Activated CD4-positive, alpha-beta memory T cell treated with anti-CD3 and anti-CD28 coated beads for 36 hours (primary cell): ENCODE measurements at regions not wholly inside any gene's neighbourhood (a gene's known extent, or its start where the extent isn't known, plus 50 kb on each side); places are given as distances from the start of the nearest gene placed in this dataset.

Experiments used
- CTCF ChIA-PET: fragments of 350-600 bp; sonication (Branson Sonifier 250); formaldehyde crosslinking; loops from one replicate; lab custom pipeline; 2021; ENCODE audit warnings: antibody characterized with exemption, inconsistent platforms; lab: Charles Lee
- POLR2A ChIA-PET: fragments of 350-600 bp; sonication (Branson Sonifier 250); formaldehyde crosslinking; loops from one replicate; lab custom pipeline; 2021; ENCODE audit warnings: antibody characterized with exemption; lab: Charles Lee
- DNase-seq: peaks from one replicate; pipeline ENCODE4 v3.0.0-alpha.2; 2020
- H3K27ac Mint-ChIP-seq: one replicate; pipeline ENCODE4 v1.8.0; 2021; ENCODE audit warnings: mixed read lengths
- H3K27me3 Mint-ChIP-seq: one replicate; pipeline ENCODE4 v1.8.0; 2021; ENCODE audit warnings: mixed read lengths
- H3K36me3 Mint-ChIP-seq: one replicate; pipeline ENCODE4 v1.8.0; 2021; ENCODE audit warnings: mixed read lengths
- H3K4me1 Mint-ChIP-seq: one replicate; pipeline ENCODE4 v1.8.0; 2021; ENCODE audit warnings: low read depth, mixed read lengths
- H3K4me3 Mint-ChIP-seq: one replicate; pipeline ENCODE4 v1.8.0; 2021; ENCODE audit warnings: mild to moderate bottlenecking, mixed read lengths
- H3K9me3 Mint-ChIP-seq: one replicate; pipeline ENCODE4 v1.8.0; 2021; ENCODE audit warnings: mixed read lengths
- intact Hi-C: fragments of 100-400 bp; cut with micrococcal nuclease; formaldehyde crosslinking; loops from one replicate; pipeline ENCODE4 v1.15.1; 2023

- ChIA-PET POLR2A (no interaction called here), CTCF (no interaction called here)
- Mint-ChIP-seq H3K9me3 (no peaks in the 10 kb centered on the region), H3K4me3 (no peak overlapping the region), H3K27me3 (no peaks in the 10 kb centered on the region), H3K4me1 (no peaks in the 10 kb centered on the region), H3K36me3 (no peaks in the 10 kb centered on the region), H3K27ac (no peak overlapping the region)
- no peak for DNase-seq
- intact Hi-C loops: no loop called here
Observed at GRCh38 chr10:64617085-64617484, 1095.9 kb downstream of the REEP3 start.

GRCh38 chr10:64619102-64619501 lies 1097.9 kb downstream of the REEP3 start:
- CTCF ChIA-PET: no interaction called here
- H3K4me1 Mint-ChIP-seq: no peaks in the 10 kb centered on the region
- H3K27me3 Mint-ChIP-seq: no peaks in the 10 kb centered on the region
- DNase-seq: no peak
- H3K27ac Mint-ChIP-seq: no peak overlapping the region
- POLR2A ChIA-PET: no interaction called here
- no peaks in the 10 kb centered on the region for H3K36me3 Mint-ChIP-seq
- no peaks in the 10 kb centered on the region for H3K9me3 Mint-ChIP-seq
- no peak overlapping the region for H3K4me3 Mint-ChIP-seq
- intact Hi-C loops: no loop called here

GRCh38 chr10:64626924-64627323 lies 1105.7 kb downstream of the REEP3 start:
- ChIA-PET CTCF (no interaction called here), POLR2A (no interaction called here)
- no peaks in the 10 kb centered on the region for H3K27me3 Mint-ChIP-seq
- DNase-seq: no peak
- no peaks in the 10 kb centered on the region for H3K4me1 Mint-ChIP-seq
- no peak overlapping the region for H3K27ac Mint-ChIP-seq
- peaks cover 10% of the 10 kb centered on the region for H3K9me3 Mint-ChIP-seq
- H3K4me3 Mint-ChIP-seq: no peak overlapping the region
- no peaks in the 10 kb centered on the region for H3K36me3 Mint-ChIP-seq
- intact Hi-C loops: no loop called here

- no peaks in the 10 kb centered on the region for H3K36me3 Mint-ChIP-seq
- no peak for DNase-seq
- peaks cover 9% of the 10 kb centered on the region for H3K9me3 Mint-ChIP-seq
- ChIA-PET CTCF (no interaction called here), POLR2A (no interaction called here)
- no peaks in the 10 kb centered on the region for H3K4me1 Mint-ChIP-seq
- H3K27ac Mint-ChIP-seq: no peak overlapping the region
- H3K27me3 Mint-ChIP-seq: no peaks in the 10 kb centered on the region
- intact Hi-C loops: no loop called here
- no peak overlapping the region for H3K4me3 Mint-ChIP-seq
Observed at GRCh38 chr10:64630534-64630933, 1109.3 kb downstream of the REEP3 start.

- ChIA-PET POLR2A (no interaction called here), CTCF (no interaction called here)
- H3K9me3 Mint-ChIP-seq: no peaks in the 10 kb centered on the region
- H3K4me1 Mint-ChIP-seq: no peaks in the 10 kb centered on the region
- no peaks in the 10 kb centered on the region for H3K27me3 Mint-ChIP-seq
- intact Hi-C loops: no loop called here
- H3K36me3 Mint-ChIP-seq: no peaks in the 10 kb centered on the region
- no peak overlapping the region for H3K4me3 Mint-ChIP-seq
- DNase-seq: no peak
- no peak overlapping the region for H3K27ac Mint-ChIP-seq
Observed at GRCh38 chr10:64635906-64636305, 1114.7 kb downstream of the REEP3 start.

GRCh38 chr10:64636461-64636860 lies 1115.3 kb downstream of the REEP3 start:
- no peaks in the 10 kb centered on the region for H3K4me1 Mint-ChIP-seq
- no peak overlapping the region for H3K27ac Mint-ChIP-seq
- peaks cover 2% of the 10 kb centered on the region for H3K9me3 Mint-ChIP-seq
- POLR2A ChIA-PET: no interaction called here
- no peaks in the 10 kb centered on the region for H3K27me3 Mint-ChIP-seq
- DNase-seq: no peak
- H3K4me3 Mint-ChIP-seq: no peak overlapping the region
- intact Hi-C loops: no loop called here
- CTCF ChIA-PET: no interaction called here
- no peaks in the 10 kb centered on the region for H3K36me3 Mint-ChIP-seq

- CTCF ChIA-PET: no interaction called here
- intact Hi-C loops: no loop called here
- peaks cover 7% of the 10 kb centered on the region for H3K9me3 Mint-ChIP-seq
Observed at GRCh38 chr10:64637939-64638338, 1116.7 kb downstream of the REEP3 start.

GRCh38 chr10:64648915-64649314 lies 1127.7 kb downstream of the REEP3 start:
- no peaks in the 10 kb centered on the region for H3K36me3 Mint-ChIP-seq
- peaks cover 17% of the 10 kb centered on the region for H3K9me3 Mint-ChIP-seq
- no peak overlapping the region for H3K4me3 Mint-ChIP-seq
- POLR2A ChIA-PET: no interaction called here
- intact Hi-C loops: no loop called here
- H3K27me3 Mint-ChIP-seq: no peaks in the 10 kb centered on the region
- H3K4me1 Mint-ChIP-seq: no peaks in the 10 kb centered on the region
- CTCF ChIA-PET: no interaction called here
- no peak for DNase-seq
- no peak overlapping the region for H3K27ac Mint-ChIP-seq

More at GRCh38 chr10:64637939-64638338, 1116.7 kb downstream of the REEP3 start:
- Mint-ChIP-seq H3K4me3 (no peak overlapping the region), H3K4me1 (no peaks in the 10 kb centered on the region), H3K27ac (no peak overlapping the region), H3K27me3 (no peaks in the 10 kb centered on the region), H3K36me3 (no peaks in the 10 kb centered on the region)
- POLR2A ChIA-PET: no interaction called here
- DNase-seq: no peak

- Mint-ChIP-seq H3K27me3 (no peaks in the 10 kb centered on the region), H3K9me3 (peaks cover 6% of the 10 kb centered on the region), H3K36me3 (no peaks in the 10 kb centered on the region), H3K4me3 (no peak overlapping the region), H3K27ac (no peak overlapping the region), H3K4me1 (no peaks in the 10 kb centered on the region)
- intact Hi-C loops: no loop called here
- CTCF ChIA-PET: no interaction called here
- POLR2A ChIA-PET: no interaction called here
- DNase-seq: no peak
Observed at GRCh38 chr10:64658528-64658927, 1137.3 kb downstream of the REEP3 start.

- CTCF ChIA-PET: no interaction called here
Observed at GRCh38 chr10:64659311-64659710, 1138.1 kb downstream of the REEP3 start.

GRCh38 chr10:64682043-64682442 lies 1160.8 kb downstream of the REEP3 start:
- POLR2A ChIA-PET: no interaction called here
- no peaks in the 10 kb centered on the region for H3K36me3 Mint-ChIP-seq

More at GRCh38 chr10:64659311-64659710, 1138.1 kb downstream of the REEP3 start:
- Mint-ChIP-seq H3K36me3 (no peaks in the 10 kb centered on the region), H3K9me3 (peaks cover 8% of the 10 kb centered on the region), H3K4me3 (no peak overlapping the region), H3K27me3 (no peaks in the 10 kb centered on the region), H3K4me1 (no peaks in the 10 kb centered on the region), H3K27ac (no peak overlapping the region)
- DNase-seq: no peak
- POLR2A ChIA-PET: no interaction called here
- intact Hi-C loops: no loop called here

GRCh38 chr10:64690194-64690593 lies 1169.0 kb downstream of the REEP3 start:
- ChIA-PET POLR2A (no interaction called here), CTCF (no interaction called here)
- no peak for DNase-seq
- H3K9me3 Mint-ChIP-seq: no peaks in the 10 kb centered on the region
- H3K4me1 Mint-ChIP-seq: no peaks in the 10 kb centered on the region
- no peak overlapping the region for H3K4me3 Mint-ChIP-seq
- H3K27me3 Mint-ChIP-seq: no peaks in the 10 kb centered on the region
- intact Hi-C loops: no loop called here
- H3K27ac Mint-ChIP-seq: no peak overlapping the region
- H3K36me3 Mint-ChIP-seq: no peaks in the 10 kb centered on the region

More at GRCh38 chr10:64682043-64682442, 1160.8 kb downstream of the REEP3 start:
- no peak for DNase-seq
- CTCF ChIA-PET: no interaction called here
- Mint-ChIP-seq H3K4me3 (no peak overlapping the region), H3K4me1 (no peaks in the 10 kb centered on the region), H3K9me3 (peaks cover 21% of the 10 kb centered on the region), H3K27me3 (no peaks in the 10 kb centered on the region), H3K27ac (no peak overlapping the region)
- intact Hi-C loops: no loop called here

- DNase-seq: no peak
- Mint-ChIP-seq H3K27me3 (no peaks in the 10 kb centered on the region), H3K4me1 (no peaks in the 10 kb centered on the region), H3K4me3 (no peak overlapping the region), H3K9me3 (peaks cover 24% of the 10 kb centered on the region), H3K36me3 (no peaks in the 10 kb centered on the region), H3K27ac (no peak overlapping the region)
- POLR2A ChIA-PET: no interaction called here
- CTCF ChIA-PET: no interaction called here
- intact Hi-C loops: no loop called here
Observed at GRCh38 chr10:64699244-64699643, 1178.0 kb downstream of the REEP3 start.
